ENCODE measurements at regions not wholly inside any gene's neighbourhood (a gene's known extent, or its start where the extent isn't known, plus 50 kb on each side); places are given as distances from the start of the nearest gene placed in this dataset.
"Not testable (repeated sequence)": the region's sequence is repeated elsewhere in the genome, so short reads cannot be mapped to it uniquely, and the experiment has no call there.

- H3K9me1 ChIP-seq (ENCODE audit: insufficient read depth, low read length); CTCF ChIA-PET; POLR2A ChIA-PET (ENCODE audit: unreplicated experiment); H4K8ac ChIP-seq (ENCODE audit: low read depth in 2 of 2, low read length in 2 of 2); H4K20me1 ChIP-seq (ENCODE audit: insufficient read depth, low read length); H3K23ac ChIP-seq (ENCODE audit: low read depth, low read length); H2BK20ac ChIP-seq (ENCODE audit: low read depth, low read length); DNase-seq; H2BK15ac ChIP-seq (ENCODE audit: low read depth, low read length); H3K18ac ChIP-seq (ENCODE audit: low read depth, low read length); H3K36me3 ChIP-seq (ENCODE audit: control insufficient read depth, insufficient read depth, low read length); H2BK120ac ChIP-seq (ENCODE audit: low read depth, low read length); H3K4ac ChIP-seq (ENCODE audit: low read depth, low read length); H3K56ac ChIP-seq (ENCODE audit: extremely low read depth, insufficient read depth, low read length); H3K14ac ChIP-seq (replicated peaks; ENCODE audit: low read depth, low read length); H3K4me1 ChIP-seq (ENCODE audit: control insufficient read depth, insufficient read depth, low read length); H4K5ac ChIP-seq (ENCODE audit: low read depth, low read length); H2BK5ac ChIP-seq (ENCODE audit: low read depth, low read length, poor library complexity, severe bottlenecking); ATAC-seq (ENCODE audit: low read depth); H4K91ac ChIP-seq (ENCODE audit: insufficient read depth, low read depth, low read length); H3K27ac ChIP-seq (ENCODE audit: insufficient read depth, low read length); H3K9me3 ChIP-seq (ENCODE audit: control insufficient read depth, insufficient read depth, low read length); dilution Hi-C loops (cut with HindIII; ENCODE audit: low sequenced_read_pairs, unreplicated experiment); H2AFZ ChIP-seq (replicated peaks; ENCODE audit: low read length, poor library complexity); BruUV-seq (replicated peaks); H3K27me3 ChIP-seq (ENCODE audit: control insufficient read depth, insufficient read depth, low read length); H3K79me1 ChIP-seq (ENCODE audit: low read depth in 1 of 2, low read length in 2 of 2); H2AK9ac ChIP-seq (replicated peaks; ENCODE audit: low read depth, low read length, poor library complexity); intact Hi-C loops (cut with micrococcal nuclease); H2AK5ac ChIP-seq (ENCODE audit: low read depth, low read length); H3K4me2 ChIP-seq (ENCODE audit: low read depth, low read length); H3K9ac ChIP-seq (ENCODE audit: low read depth, low read length); H3K4me3 ChIP-seq (ENCODE audit: insufficient read depth, low read depth, low read length); in situ Hi-C loops (cut with MboI; ENCODE audit: low sequenced_read_pairs): not testable (repeated sequence)
- no CpG with 5 or more reads among the region's 2 CpGs for WGBS, 2 experiments (ENCODE audit: extremely low coverage in 2 of 2, insufficient read length in 1 of 2)
Measured at GRCh38 chr13:63712159-63712558, 2296.5 kb upstream of the PCDH20 start.
